Posterior vena cava (tissue), 2 donors: ENCODE measurements at regions not wholly inside any gene's neighbourhood (a gene's known extent, or its start where the extent isn't known, plus 50 kb on each side); places are given as distances from the start of the nearest gene placed in this dataset.
"Not testable (repeated sequence)": the region's sequence is repeated elsewhere in the genome, so short reads cannot be mapped to it uniquely, and the experiment has no call there.

ENCODE experiments used
- DNase-seq: peaks from one replicate; pipeline ENCODE4 v3.0.0-alpha.2; 2020; ENCODE audit warnings: low spot score
- intact Hi-C, 2 donors: fragments of 100-400 bp; cut with DNase I; formaldehyde crosslinking; loops; one replicate each; pipeline versions ENCODE4 v1.14.1 to v1.14.2; 2022 to 2023
- donor health status: DM: yes; HTN: yes; CAD: no.
- donor health status: DM: yes; HTN: yes; CAD: no.

DNA sequence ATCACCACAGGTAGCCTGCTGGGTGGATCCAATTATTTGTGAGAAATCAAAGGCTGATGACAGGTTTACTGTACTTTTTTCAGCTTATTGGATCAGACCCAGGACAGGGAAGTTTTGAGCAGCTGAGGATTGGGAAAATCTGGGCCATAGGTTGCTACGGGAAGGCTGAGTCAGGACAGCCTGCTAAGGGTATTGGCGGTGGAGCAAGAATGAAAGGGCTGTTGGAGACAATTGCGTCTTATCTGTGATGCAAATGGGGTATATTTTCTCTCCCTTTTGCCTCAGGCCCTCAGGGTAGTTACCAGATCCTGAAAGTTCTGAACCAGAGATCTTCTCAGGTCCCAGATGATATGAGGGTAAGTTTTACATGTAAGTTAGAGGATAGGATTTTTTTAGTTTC lies 317.7 kb downstream of the EDEM1 start:
- no peak for DNase-seq
- intact Hi-C loops: no loop called here

GRCh38 chr3:5505997-5506396 lies 318.5 kb downstream of the EDEM1 start:
- intact Hi-C loops: no loop called here
- no peak for DNase-seq

DNA sequence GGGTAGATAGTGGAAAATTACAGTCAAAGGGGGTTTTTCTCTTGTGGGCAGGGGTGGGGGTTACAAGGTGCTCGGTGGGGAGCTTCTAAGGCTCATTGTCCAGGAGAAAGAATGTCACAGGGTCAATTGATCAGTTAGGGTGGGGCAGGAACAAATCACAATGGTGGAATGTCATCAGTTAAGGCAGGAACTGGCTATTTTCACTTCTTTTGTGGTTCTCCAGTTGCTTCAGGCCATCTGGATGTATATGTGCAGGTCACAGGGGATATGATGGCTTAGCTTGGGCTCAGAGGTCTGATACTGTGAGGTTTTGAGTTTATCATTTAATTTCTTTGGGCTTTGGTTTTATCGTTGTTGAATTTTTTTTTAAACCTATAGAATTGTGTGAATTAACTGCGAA lies 321.4 kb downstream of the EDEM1 start:
- DNase-seq, intact Hi-C loops: not testable (repeated sequence)

DNA sequence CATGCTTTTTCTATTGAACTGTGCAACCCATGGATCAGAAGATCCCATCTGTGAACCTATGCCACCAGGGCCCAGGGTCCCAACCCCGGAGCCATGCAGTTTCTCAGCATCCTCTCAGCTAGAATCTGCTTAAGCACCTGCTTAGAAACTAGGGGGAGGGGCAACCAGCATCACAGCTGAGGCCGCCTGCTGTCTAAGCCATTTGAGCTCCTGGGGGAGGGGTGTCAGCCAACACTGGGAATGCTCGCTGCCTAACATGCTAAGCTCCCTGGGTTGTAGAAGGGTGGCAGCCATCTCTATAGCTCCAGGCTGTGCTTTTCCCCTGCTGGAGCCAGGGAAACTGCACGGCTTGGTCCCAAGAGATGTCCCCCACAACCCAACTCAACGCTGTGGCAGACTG lies 322.8 kb downstream of the EDEM1 start:
- intact Hi-C loops: no loop called here
- DNase-seq: no peak

DNA sequence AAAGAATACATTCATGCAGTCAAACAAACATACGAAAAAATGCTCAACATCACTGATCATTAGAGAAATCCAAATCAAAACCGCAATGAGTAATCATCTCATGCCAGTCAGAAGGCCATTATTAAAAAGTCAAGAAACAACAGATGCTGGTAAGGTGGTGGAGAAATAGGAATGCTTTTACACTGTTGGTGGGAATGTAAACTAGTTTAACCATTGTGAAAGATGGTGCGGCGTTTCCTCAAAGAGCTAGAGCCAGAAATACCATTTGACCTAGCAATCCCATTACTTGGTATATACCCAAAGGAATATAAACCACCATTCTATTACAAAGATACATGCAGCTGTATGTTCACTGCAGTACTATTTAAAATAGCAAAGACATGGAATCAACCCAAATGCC lies 330.4 kb downstream of the EDEM1 start:
- no peak for DNase-seq
- intact Hi-C loops: no loop called here

GRCh38 chr3:5520237-5520636 lies 332.7 kb downstream of the EDEM1 start:
- intact Hi-C loops: no loop called here
- DNase-seq: no peak

DNA sequence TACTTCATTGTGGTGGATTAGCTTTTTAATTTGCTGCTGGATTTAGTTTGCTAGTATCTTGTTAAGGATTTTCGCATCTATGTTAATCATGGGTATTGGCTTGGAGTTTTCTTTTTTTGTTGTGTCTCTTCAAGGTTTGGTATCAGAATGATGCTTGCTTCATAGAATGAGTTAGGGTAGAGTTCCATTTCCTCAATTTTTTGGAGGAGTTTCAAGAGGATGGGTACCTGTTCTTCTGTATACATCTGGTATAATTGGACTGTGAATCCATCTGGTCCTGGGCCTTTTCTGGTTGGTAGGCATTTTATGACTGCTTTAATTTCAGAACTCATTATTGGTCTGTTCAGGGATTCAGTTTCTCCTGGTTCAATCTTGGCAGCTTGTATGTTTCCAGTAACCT lies 335.6 kb downstream of the EDEM1 start:
- intact Hi-C loops: no loop called here
- DNase-seq: no peak

GRCh38 chr3:5531039-5531438 lies 343.5 kb downstream of the EDEM1 start:
- no peak for DNase-seq
- intact Hi-C loops: no loop called here

DNA sequence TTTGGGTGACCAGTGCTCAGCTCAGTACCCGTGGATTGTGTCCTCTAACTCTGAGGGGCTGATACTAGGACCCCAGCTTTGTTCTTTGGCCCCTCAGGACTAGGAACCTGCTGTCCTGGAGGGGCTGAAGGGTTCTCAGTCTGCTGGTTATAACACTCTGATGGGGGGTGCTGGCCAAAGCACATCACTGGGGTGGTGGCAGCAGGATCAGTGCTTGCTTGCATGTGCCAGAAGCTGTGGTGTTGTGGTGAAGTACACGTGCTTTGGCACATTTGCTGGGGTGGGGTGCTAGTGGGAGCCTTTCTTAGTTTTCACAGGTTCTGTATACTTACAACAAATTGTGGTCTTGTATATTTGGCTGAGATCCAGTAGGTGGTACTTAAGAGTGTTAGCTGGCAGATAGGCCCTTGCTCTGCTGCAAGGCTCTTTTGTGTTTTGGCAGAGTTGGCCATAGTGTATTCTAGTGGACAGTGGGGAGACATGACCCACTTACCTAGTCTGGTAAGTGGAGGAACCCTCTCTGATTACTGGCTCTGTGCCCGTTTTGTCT lies 344.3 kb downstream of the EDEM1 start:
- DNase-seq: no peak
- intact Hi-C loops: no loop called here

DNA sequence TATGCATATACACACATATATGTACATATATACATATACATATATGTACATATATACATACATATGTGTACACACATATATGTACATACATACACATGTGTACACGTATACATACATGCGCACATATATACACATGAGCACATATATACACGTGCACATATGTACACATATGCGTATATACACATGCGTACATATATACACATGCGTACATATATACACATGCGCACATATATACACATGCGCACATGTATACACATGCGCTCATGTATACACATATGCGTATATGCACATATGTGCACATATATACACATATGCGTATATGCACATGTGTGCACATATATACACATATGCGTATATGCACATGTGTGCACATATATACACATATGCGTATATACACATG lies 353.0 kb downstream of the EDEM1 start:
- intact Hi-C loops: no loop called here
- DNase-seq: no peak

DNA sequence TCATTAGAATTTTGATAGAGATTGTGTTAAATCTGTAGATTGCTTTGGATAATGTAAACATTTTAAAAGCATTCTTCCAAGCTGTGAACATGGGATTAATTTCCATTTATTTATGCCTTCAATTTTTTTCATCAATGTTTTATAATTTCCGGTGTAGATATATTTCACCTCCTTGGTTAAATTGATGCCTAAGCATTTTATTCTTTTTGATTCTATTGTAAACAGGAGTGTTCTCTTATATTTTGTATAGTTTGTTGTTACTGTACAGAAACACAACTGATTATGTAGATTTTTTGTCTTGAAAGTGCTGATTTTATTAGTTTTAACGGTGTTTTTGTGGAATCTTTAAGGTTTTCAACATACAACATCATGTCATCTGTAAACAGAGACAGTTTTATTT lies 355.0 kb downstream of the EDEM1 start:
- no peak for DNase-seq
- intact Hi-C loops: no loop called here

DNA sequence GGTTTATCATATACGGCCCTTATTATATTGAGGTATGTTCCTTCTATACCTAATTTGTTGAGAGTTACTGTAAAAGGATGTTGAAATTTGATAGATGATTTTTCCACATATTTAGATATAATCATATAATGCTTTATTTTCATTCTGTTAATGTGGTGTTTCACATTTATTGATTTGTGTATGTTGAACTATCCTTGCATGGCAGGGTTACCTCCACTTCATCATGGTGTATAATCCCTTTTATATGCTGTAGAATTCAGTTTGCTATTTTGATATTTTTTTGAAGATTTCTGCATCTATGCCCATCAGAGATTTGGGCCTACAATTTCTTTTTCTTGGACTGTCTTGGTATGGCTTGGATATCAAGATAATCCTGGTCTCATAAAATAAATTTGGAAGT lies 355.5 kb downstream of the EDEM1 start:
- intact Hi-C loops: no loop called here

DNA sequence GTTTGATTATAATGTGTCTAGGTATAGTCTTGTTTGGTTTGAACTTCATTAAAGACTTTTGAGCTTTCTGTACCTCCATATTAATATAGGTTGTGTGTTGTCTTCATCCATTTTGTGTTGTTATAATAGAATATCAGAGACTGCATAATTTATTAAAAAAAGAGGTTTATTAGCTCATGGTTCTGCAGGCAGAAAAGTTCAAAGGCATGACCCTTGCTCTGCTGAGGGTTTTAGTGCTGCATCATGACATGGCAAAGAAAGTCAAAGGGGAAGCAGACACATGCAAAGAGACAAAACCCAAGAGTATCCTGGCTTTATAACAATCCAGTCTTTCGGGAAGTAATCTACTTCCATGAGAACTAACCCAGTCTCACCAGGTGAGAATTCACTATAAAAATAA lies 358.2 kb downstream of the EDEM1 start:
- intact Hi-C loops: no loop called here
- no peak for DNase-seq

More for the DNA sequence above, 355.5 kb downstream of the EDEM1 start:
- DNase-seq: no peak

DNA sequence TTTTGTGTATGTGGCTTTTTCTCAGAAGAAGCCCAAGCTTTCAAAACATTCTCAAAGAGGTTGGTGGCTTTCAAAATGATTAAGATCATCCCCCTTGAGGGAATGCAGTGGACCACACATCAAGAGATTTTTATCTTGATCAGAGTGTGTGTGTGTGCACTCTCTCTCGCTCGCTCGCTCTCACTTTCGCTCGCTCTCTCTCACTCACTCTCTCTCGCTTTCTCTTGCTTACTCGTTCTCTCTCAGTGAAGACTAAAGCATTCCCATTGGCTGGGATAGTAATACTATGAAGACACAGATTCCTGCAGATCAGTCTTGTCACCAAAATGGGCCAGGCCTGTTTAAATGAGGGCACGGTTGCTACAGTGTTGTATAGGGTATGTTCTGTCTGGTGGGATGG lies 365.7 kb downstream of the EDEM1 start:
- intact Hi-C loops: no loop called here
- DNase-seq: no peak

GRCh38 chr3:5554245-5554747 lies 366.8 kb downstream of the EDEM1 start:
- intact Hi-C loops: no loop called here
- no peak for DNase-seq

GRCh38 chr3:5560199-5560598 lies 372.7 kb downstream of the EDEM1 start:
- no peak for DNase-seq
- intact Hi-C loops: no loop called here

- DNase-seq: no peak
- intact Hi-C loops: no loop called here
These were observed 376.2 kb downstream of the EDEM1 start for GRCh38 chr3:5563537-5564277.

- no peak for DNase-seq
- intact Hi-C loops: no loop called here
These were observed 376.8 kb downstream of the EDEM1 start for GRCh38 chr3:5564278-5564666.

DNA sequence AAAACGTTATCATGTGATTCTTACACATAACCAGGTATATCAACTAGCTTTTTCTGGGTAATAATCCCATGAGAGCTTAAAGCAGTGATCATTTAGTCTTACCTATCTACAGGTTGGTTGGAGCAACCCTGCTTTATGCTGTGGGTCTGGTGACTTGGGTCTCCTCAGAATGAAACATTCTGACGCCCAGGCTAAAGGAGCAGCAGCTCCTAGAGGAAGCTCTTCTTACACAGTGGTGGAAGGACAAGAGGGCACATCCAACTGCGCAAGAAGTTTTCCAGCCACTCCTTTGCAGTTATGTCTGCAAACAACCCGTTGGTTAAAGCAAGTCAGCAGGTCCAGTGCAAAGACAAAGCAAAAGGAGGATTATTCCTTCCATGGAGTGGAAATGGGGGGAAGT lies 377.5 kb downstream of the EDEM1 start:
- DNase-seq: no peak
- intact Hi-C loops: no loop called here

DNA sequence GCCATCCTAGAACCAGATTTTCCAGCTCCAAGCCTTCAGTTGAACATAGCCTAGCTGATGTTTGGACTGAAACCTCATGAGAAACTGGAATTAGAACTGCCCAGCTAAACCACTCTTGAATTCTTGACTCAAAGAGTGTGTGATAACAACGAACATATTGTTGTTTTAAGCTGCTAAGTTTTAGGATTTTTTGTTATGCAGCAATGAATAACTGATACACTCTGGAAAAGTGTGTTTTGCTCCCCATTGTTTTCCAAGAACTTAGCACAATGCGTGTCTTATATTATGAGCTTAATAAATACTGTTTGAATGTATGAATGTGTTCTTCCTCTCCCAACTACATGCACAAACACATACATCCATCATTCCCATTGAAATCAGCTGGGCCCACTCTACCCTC lies 379.6 kb downstream of the EDEM1 start:
- DNase-seq: no peak
- intact Hi-C loops: no loop called here

- DNase-seq: no peak
- intact Hi-C loops: no loop called here
These were observed 380.9 kb downstream of the EDEM1 start for GRCh38 chr3:5568451-5568850.
